Keratinocyte (primary cell): ENCODE measurements at regions not wholly inside any gene's neighbourhood (a gene's known extent, or its start where the extent isn't known, plus 50 kb on each side); places are given as distances from the start of the nearest gene placed in this dataset.

ENCODE experiments used
- DNase-seq: peaks from one replicate; pipeline ENCODE4 v3.0.0-alpha.2; 2011; ENCODE audit warnings: low read depth, missing footprints, low spot score
- FAIRE-seq: peaks from 2 replicates; lab custom pipeline; 2011; peaks lifted over from hg19 to GRCh38; lab: Jason Lieb, UNC
- H2AFZ ChIP-seq: 2 replicates; pipeline ENCODE4 v1.6.0; 2012; ENCODE audit warnings: low read length, control low read depth, inconsistent platforms; ENCODE audit not compliant: control insufficient read depth
- H3K27ac ChIP-seq: 2 replicates; pipeline ENCODE4 v1.5.1; 2011; ENCODE audit warnings: low read length; ENCODE audit not compliant: control insufficient read depth, insufficient read depth
- H3K27me3 ChIP-seq: 3 replicates; pipeline ENCODE4 v1.6.0; 2011; ENCODE audit warnings: low read length; ENCODE audit not compliant: control insufficient read depth, insufficient read depth; ENCODE audit errors: extremely low read depth
- H3K36me3 ChIP-seq, 2 experiments: 2 replicates in 1 of 2; 3 replicates in 1 of 2; pipeline ENCODE4 v1.5.1; 2011; ENCODE audit warnings: low read length in 2 of 2, mild to moderate bottlenecking in 1 of 2; ENCODE audit not compliant: control insufficient read depth in 2 of 2, insufficient read depth in 2 of 2; ENCODE audit errors: extremely low read depth in 1 of 2
- H3K4me1 ChIP-seq: 3 replicates; pipeline ENCODE4 v1.5.1; 2011; ENCODE audit warnings: low read length; ENCODE audit not compliant: control insufficient read depth, insufficient read depth; ENCODE audit errors: extremely low read depth
- H3K4me2 ChIP-seq: 3 replicates; pipeline ENCODE4 v1.6.0; 2011; ENCODE audit warnings: low read depth, low read length; ENCODE audit not compliant: control insufficient read depth, insufficient read depth; ENCODE audit errors: extremely low read depth
- H3K4me3 ChIP-seq, 3 experiments: fragments of 200-600 bp in 1 of 3; sonication (generic) in 1 of 3; 2 replicates in 2 of 3; 3 replicates in 1 of 3; pipeline ENCODE4 v1.5.1; 2011 to 2016; ENCODE audit warnings: low read length in 3 of 3, mild to moderate bottlenecking in 3 of 3, control low read depth in 2 of 3, inconsistent platforms in 1 of 3, low read depth in 1 of 3, mixed read lengths in 1 of 3, mixed run types in 1 of 3, moderate library complexity in 1 of 3; ENCODE audit not compliant: control insufficient read depth in 2 of 3, insufficient read depth in 2 of 3; ENCODE audit errors: extremely low read depth in 1 of 3
- H3K79me2 ChIP-seq: 2 replicates; pipeline ENCODE4 v1.6.0; 2012; ENCODE audit warnings: low read length; ENCODE audit not compliant: control insufficient read depth, insufficient read depth
- H3K9ac ChIP-seq: 3 replicates; pipeline ENCODE4 v1.6.0; 2011; ENCODE audit warnings: low read length; ENCODE audit not compliant: control insufficient read depth, insufficient read depth; ENCODE audit errors: extremely low read depth
- H3K9me1 ChIP-seq: 3 replicates; pipeline ENCODE4 v1.6.0; 2011; ENCODE audit warnings: low read length; ENCODE audit not compliant: control insufficient read depth, insufficient read depth; ENCODE audit errors: extremely low read depth
- H3K9me3 ChIP-seq: 2 replicates; pipeline ENCODE4 v1.5.1; 2012; ENCODE audit warnings: low read depth, low read length; ENCODE audit not compliant: control insufficient read depth
- H4K20me1 ChIP-seq: 3 replicates; pipeline ENCODE4 v1.6.0; 2011; ENCODE audit warnings: low read length; ENCODE audit not compliant: control insufficient read depth, insufficient read depth; ENCODE audit errors: extremely low read depth
- CTCF ChIP-seq, 3 experiments: IDR thresholded peaks in 1 of 3; conservative IDR thresholded peaks in 1 of 3; optimal IDR thresholded peaks in 1 of 3; 2 replicates in 2 of 3; 3 replicates in 1 of 3; pipeline versions ENCODE3 to v1.5.1; 2011; ENCODE audit warnings: low read length in 3 of 3, mild to moderate bottlenecking in 3 of 3, moderate library complexity in 2 of 3, control low read depth in 1 of 3, inconsistent platforms in 1 of 3; ENCODE audit not compliant: insufficient read depth in 2 of 3; ENCODE audit errors: extremely low read depth in 1 of 3
- EZH2 ChIP-seq: IDR thresholded peaks from one replicate; pipeline ENCODE4 v1.6.1; 2012; ENCODE audit warnings: inconsistent platforms, mild to moderate bottlenecking, low read length, moderate library complexity
- dilution Hi-C: fragments of 300-500 bp; cut with MboI; formaldehyde crosslinking; loops from one replicate; pipeline ENCODE4 v1.7.0; 2020; ENCODE audit warnings: low sequenced_read_pairs; ENCODE audit not compliant: extremely low pct_ligation_motif_present

- Histone ChIP-seq H3K9ac (no peak overlapping the region), H3K27me3 (no peaks in the 10 kb centered on the region), H3K79me2 (no peaks in the 10 kb centered on the region), H3K36me3 (no peaks in the 10 kb centered on the region), H3K27ac (no peak overlapping the region), H3K9me1 (no peaks in the 10 kb centered on the region), H3K4me2 (no peak overlapping the region), H3K4me3 (no peak overlapping the region), H3K4me1 (no peaks in the 10 kb centered on the region), H2AFZ (no peak overlapping the region), H3K9me3 (no peaks in the 10 kb centered on the region), H4K20me1 (no peaks in the 10 kb centered on the region)
- dilution Hi-C loops, result no loop called here
- DNase-seq (no peak), FAIRE-seq (no peak)
- TF ChIP-seq EZH2, result no peak
- no peak for TF ChIP-seq CTCF (optimal IDR thresholded peaks at IDR 0.05 in 1 of 3, IDR thresholded peaks at IDR 0.05 in 1 of 3, conservative IDR thresholded peaks at IDR 0.05 in 1 of 3; ENCODE audit: extremely low read depth in 1 of 3, insufficient read depth in 2 of 3, low read length in 3 of 3)
Observed at GRCh38 chr14:99012703-99013102, 259.3 kb downstream of the BCL11B start.

- Histone ChIP-seq H2AFZ (no peak overlapping the region), H3K27ac (no peak overlapping the region)
- dilution Hi-C loops, result no loop called here
Observed at GRCh38 chr14:99015833-99016232, 256.2 kb downstream of the BCL11B start.

More at GRCh38 chr14:99015833-99016232, 256.2 kb downstream of the BCL11B start:
- no peaks in the 10 kb centered on the region for H4K20me1 ChIP-seq
- H3K4me3 ChIP-seq, result no peak overlapping the region
- DNase-seq (no peak), FAIRE-seq (no peak)
- H3K36me3 ChIP-seq, result no peaks in the 10 kb centered on the region
- TF ChIP-seq EZH2, result no peak
- no peak for TF ChIP-seq CTCF (optimal IDR thresholded peaks at IDR 0.05 in 1 of 3, IDR thresholded peaks at IDR 0.05 in 1 of 3, conservative IDR thresholded peaks at IDR 0.05 in 1 of 3; ENCODE audit: extremely low read depth in 1 of 3, insufficient read depth in 2 of 3, low read length in 3 of 3)
- no peaks in the 10 kb centered on the region for H3K79me2 ChIP-seq
- H3K4me2 ChIP-seq, result no peak overlapping the region
- no peaks in the 10 kb centered on the region for H3K9me3 ChIP-seq
- peaks cover 8% of the 10 kb centered on the region for H3K4me1 ChIP-seq
- no peak overlapping the region for H3K9ac ChIP-seq
- no peaks in the 10 kb centered on the region for H3K9me1 ChIP-seq
- no peaks in the 10 kb centered on the region for H3K27me3 ChIP-seq
